GM18499 (cell line): ENCODE measurements at regions not wholly inside any gene's neighbourhood (a gene's known extent, or its start where the extent isn't known, plus 50 kb on each side); places are given as distances from the start of the nearest gene placed in this dataset.

Experiments used
- ATAC-seq: cut with Tn5 transposase; IDR thresholded peaks from one replicate; pipeline ENCODE4 v1.9.1; 2021; ENCODE audit warnings: moderate number of reproducible peaks; ENCODE audit not compliant: insufficient read depth, unreplicated experiment

GRCh38 chr5:147160902-147161700, 73.7 kb upstream of the STK32A start:
- ATAC-seq = no peak

- no peak for ATAC-seq
Observed at GRCh38 chr5:147162740-147163139, 72.1 kb upstream of the STK32A start.

DNA sequence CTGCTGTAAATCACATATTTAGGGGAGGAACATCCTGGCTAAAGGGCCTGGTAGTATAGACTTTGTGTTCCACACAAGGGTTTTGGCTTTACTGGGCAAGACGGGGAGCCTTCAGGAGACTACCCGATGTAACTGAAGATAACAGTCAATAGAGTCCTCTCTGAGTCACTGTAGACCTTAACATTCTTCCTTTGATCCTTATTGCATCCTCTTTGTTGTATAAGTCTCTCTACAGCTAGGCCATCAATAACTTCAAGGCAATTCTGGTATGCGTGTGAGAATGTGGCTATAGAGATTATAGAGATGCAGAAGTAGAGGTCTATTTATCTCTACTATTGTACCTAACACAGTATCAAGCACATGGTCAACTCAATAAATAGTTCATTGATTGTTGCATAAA, 67.3 kb upstream of the STK32A start:
- no peak for ATAC-seq

GRCh38 chr5:147168578-147169327, 66.1 kb upstream of the STK32A start:
- ATAC-seq = no peak

DNA sequence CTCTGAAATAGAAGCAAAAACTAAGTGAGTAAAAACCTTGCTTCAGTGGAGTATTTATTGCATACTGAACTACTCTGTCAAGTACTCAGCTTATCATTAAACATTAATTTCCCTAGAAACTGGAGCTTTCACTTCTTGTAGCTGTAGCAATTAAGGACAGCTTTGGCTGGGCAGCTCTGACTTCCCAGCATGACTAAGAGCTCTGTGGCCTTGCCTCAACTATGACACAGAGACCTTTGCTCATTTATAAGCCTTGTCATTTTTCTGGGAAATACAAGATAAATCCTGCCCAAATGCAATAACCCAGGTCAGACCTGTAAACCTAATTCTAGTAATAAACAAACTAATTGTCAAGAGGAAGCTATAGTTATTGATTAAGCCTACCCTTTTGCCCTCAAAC, 65.4 kb upstream of the STK32A start:
- ATAC-seq = no peak

- ATAC-seq = no peak
Observed at GRCh38 chr5:147169901-147170300, 64.9 kb upstream of the STK32A start.

DNA sequence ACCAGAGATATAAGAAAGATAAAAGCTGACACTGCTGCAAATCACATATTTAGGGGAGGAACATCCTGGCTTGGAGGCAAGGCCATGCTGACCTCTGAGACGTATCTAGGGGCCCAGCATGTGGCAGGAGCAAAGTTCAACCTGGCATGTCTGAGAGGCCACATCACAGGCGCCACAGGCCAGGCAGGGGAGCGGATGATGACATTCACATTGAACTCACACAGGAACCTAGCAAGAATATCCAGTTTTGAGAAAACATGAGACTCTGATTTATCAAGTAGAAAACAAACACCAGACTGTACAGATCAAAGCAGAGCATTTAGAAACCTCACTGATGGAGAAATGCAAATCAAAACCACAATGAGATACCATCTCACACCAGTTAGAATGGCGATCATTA, 64.2 kb upstream of the STK32A start:
- peak; percentile 51 for ATAC-seq

- ATAC-seq = no peak
Observed at GRCh38 chr5:147174671-147175265, 60.1 kb upstream of the STK32A start.

- ATAC-seq = no peak
Observed at GRCh38 chr5:147175516-147176097, 59.2 kb upstream of the STK32A start.

DNA sequence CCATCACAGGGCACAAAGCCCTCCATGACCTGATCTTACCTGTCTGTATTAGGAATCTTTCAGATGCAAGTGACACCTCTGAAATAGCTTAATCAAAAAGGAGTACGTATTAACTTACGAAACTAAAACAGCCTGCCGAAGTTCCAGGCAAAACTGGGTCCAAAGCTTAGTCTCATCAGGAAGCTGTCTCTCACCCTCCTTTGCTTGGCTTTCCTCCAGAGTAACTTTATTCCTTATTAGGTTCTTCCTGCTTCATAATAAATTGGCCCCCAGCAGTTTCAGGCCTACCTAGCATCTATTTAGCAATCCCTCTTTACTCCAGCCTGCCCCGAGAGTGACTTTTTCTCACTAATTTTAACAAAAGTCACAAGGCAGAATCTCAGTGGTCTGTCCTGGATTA, 58.4 kb upstream of the STK32A start:
- no peak for ATAC-seq

DNA sequence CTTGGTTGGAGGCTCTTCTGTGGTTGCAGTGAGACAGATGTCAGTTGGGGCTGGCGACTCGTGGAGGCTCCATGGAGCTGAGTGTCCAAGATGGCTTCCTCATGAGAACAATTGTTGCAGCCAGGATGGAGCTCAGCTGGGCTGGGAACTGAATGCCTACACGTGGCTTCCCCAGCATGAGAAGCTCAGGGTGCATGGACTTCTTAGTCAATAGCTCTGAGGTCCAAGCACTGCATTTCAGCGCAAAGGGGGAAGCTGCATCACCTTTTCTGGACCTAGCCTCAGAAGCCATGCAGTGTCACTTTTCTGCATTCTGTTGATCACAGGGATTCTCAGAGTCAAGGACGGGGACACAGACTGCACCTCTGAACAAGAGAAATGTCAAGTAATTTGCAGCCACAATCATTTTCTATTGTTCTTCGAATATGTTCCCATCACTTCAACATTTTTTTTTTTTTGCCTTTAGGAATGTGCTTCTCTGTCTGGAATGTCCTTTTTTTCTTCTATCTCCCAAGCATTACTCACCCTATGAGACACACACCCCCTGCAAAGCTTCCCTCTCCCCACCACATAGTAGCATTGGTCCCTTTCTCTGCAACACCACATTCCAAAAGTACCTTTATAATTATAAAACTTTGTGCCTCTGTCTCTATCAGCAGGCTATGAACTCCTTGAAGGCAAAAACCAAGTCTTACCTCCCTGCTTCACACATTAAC, 57.5 kb upstream of the STK32A start:
- ATAC-seq = no peak

GRCh38 chr5:147179562-147180147, 55.2 kb upstream of the STK32A start:
- ATAC-seq = no peak

- ATAC-seq = no peak
Observed at GRCh38 chr5:147180751-147181150, 54.1 kb upstream of the STK32A start.
